ENCODE measurements at regions not wholly inside any gene's neighbourhood (a gene's known extent, or its start where the extent isn't known, plus 50 kb on each side); places are given as distances from the start of the nearest gene placed in this dataset.

DNA sequence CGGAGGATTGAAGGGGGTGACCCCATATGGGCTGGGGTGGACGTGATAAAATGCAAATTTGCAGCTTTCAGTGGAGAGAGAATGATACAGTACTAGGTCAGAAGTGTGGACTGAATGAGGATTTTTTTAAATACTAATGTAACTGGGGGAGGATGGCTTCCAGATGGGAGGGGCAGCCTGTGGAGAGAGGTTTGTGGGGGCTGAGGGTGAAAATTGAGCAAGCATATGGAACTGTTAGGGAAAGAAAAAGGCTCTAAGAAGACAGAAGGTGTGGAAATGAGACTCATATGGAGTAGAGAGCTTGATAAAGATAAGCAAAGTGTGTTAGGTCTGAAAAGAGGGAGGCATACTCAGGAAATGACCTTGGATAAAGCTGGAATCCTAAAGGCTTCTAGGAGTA, 926.4 kb downstream of the IGSF11 start:
- intact Hi-C loops (cut with micrococcal nuclease), result no loop called here
- Histone ChIP-seq H3K27ac (ENCODE audit: extremely low read depth, low read depth, low read length) (no peak overlapping the region), H3K27me3 (ENCODE audit: control insufficient read depth in 2 of 2, insufficient read depth in 2 of 2, low read length in 2 of 2) (no peaks in the 10 kb centered on the region), H3K4me1 (replicated peaks in 1 of 2; ENCODE audit: control insufficient read depth in 2 of 2, insufficient read depth in 2 of 2, low read length in 2 of 2) (no peaks in the 10 kb centered on the region), H3K36me3 (ENCODE audit: control insufficient read depth, insufficient read depth, low read length) (no peaks in the 10 kb centered on the region), H3K4me3 (no peak overlapping the region), H3K9me3 (replicated peaks; ENCODE audit: control insufficient read depth, insufficient read depth, low read depth, low read length) (no peaks in the 10 kb centered on the region), H2AFZ (ENCODE audit: low read depth, low read length) (no peak overlapping the region), H3K79me2 (ENCODE audit: control insufficient read depth, insufficient read depth, low read length) (no peaks in the 10 kb centered on the region), H4K20me1 (replicated peaks; ENCODE audit: control insufficient read depth, insufficient read depth, low read length) (no peaks in the 10 kb centered on the region), H3K9me1 (ENCODE audit: control insufficient read depth, insufficient read depth, low read length) (no peaks in the 10 kb centered on the region), H3K4me2 (ENCODE audit: insufficient read depth, low read length) (no peak overlapping the region), H3K9ac (ENCODE audit: insufficient read depth in 1 of 2, low read depth in 2 of 2, low read length in 2 of 2) (no peak overlapping the region)
- 0% methylated on average over 2 of the region's 2 CpGs for WGBS (ENCODE audit: insufficient coverage, low coverage, missing lambda C conversion rate)
- ATAC-seq, result no peak
- no peak for DNase-seq (ENCODE audit: extremely low read depth in 1 of 4, low spot score in 3 of 4)
- in situ Hi-C loops (cut with MboI), result no loop called here
- POLR2A ChIA-PET, result no interaction called here
- BruUV-seq (replicated peaks), result no TSS peak
- FAIRE-seq, result no peak
- TF ChIP-seq CSDE1 (IDR thresholded peaks at IDR 0.05), result no peak
- no peak for TF ChIP-seq TRIM24 (IDR thresholded peaks at IDR 0.05)
- TF ChIP-seq, protein P1, sequence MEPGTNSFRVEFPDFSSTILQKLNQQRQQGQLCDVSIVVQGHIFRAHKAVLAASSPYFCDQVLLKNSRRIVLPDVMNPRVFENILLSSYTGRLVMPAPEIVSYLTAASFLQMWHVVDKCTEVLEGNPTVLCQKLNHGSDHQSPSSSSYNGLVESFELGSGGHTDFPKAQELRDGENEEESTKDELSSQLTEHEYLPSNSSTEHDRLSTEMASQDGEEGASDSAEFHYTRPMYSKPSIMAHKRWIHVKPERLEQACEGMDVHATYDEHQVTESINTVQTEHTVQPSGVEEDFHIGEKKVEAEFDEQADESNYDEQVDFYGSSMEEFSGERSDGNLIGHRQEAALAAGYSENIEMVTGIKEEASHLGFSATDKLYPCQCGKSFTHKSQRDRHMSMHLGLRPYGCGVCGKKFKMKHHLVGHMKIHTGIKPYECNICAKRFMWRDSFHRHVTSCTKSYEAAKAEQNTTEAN (CRISPR knock-in tag; IDR thresholded peaks at IDR 0.05), result no peak
- no peak for TF ChIP-seq HNRNPLL (IDR thresholded peaks at IDR 0.05; ENCODE audit: low read depth, low read length, poor library complexity, severe bottlenecking)
- TF ChIP-seq, protein P2, sequence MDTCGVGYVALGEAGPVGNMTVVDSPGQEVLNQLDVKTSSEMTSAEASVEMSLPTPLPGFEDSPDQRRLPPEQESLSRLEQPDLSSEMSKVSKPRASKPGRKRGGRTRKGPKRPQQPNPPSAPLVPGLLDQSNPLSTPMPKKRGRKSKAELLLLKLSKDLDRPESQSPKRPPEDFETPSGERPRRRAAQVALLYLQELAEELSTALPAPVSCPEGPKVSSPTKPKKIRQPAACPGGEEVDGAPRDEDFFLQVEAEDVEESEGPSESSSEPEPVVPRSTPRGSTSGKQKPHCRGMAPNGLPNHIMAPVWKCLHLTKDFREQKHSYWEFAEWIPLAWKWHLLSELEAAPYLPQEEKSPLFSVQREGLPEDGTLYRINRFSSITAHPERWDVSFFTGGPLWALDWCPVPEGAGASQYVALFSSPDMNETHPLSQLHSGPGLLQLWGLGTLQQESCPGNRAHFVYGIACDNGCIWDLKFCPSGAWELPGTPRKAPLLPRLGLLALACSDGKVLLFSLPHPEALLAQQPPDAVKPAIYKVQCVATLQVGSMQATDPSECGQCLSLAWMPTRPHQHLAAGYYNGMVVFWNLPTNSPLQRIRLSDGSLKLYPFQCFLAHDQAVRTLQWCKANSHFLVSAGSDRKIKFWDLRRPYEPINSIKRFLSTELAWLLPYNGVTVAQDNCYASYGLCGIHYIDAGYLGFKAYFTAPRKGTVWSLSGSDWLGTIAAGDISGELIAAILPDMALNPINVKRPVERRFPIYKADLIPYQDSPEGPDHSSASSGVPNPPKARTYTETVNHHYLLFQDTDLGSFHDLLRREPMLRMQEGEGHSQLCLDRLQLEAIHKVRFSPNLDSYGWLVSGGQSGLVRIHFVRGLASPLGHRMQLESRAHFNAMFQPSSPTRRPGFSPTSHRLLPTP (IDR thresholded peaks at IDR 0.05; ENCODE audit: borderline replicate concordance, extremely low read depth, insufficient read length), result no peak
- CTCF ChIA-PET (ENCODE audit: low intra/inter-chr PET ratio), result no interaction called here

All from K562 (cell line).